ENCODE measurements at regions not wholly inside any gene's neighbourhood (a gene's known extent, or its start where the extent isn't known, plus 50 kb on each side); places are given as distances from the start of the nearest gene placed in this dataset.

DNA sequence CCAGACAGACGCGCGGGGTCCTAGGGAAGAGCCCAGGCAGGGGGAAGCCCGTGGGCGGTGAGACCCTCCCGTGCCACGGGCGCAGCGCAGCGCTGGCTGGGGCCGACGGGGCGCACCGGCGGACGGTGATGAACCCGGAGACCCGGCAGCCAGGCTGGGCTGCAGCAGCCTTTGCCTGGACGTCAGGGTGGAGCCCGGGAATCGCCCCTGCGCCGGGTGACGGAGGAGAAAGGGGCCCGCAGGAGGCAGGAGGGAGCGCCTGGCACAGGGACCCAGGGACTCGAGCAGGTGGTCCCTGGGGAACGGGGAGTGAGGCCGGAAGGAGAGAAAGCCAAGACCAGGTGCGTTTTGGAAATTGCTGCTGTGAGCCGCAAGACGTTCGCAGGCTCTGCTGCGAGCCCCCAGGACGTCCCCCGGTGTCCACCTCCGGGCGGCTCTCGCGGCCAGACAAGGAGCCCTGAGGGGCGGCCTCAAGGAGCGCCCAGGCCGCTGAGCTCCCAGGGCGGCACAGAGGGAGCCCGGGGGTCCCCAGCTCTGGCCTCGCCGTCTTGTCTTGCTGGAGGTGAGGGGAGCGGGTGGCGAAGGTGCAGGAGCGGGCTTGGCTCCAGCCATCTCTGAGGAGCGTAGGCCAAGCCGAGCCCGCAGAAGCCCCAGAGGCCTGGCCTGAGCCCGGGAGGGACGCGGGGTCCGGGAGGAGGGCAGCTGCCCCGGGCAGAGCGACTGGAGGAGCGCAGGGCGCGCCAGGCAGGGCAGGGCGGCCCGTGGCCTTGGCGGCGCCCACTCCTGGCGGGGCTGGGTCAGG lies 191.2 kb upstream of the PDE10A start:
- H3K27me3 ChIP-seq (ENCODE audit: control insufficient read depth in 4 of 4, insufficient read depth in 4 of 4, low read length in 3 of 4): peaks cover 0 to 4% (median 1%) of the 10 kb centered on the region in 4 donors
- H3K27ac ChIP-seq (ENCODE audit: low read depth in 1 of 2, low read length in 2 of 2): no peak overlapping the region
- WGBS: 15% methylated on average over 67 of the region's 67 CpGs
- no peaks in the 10 kb centered on the region for H3K36me3 ChIP-seq (ENCODE audit: control insufficient read depth in 4 of 4, insufficient read depth in 3 of 4, low read depth in 1 of 4, low read length in 3 of 4)
- H3K4me3 ChIP-seq (ENCODE audit: low read depth in 1 of 3, low read length in 3 of 3): no peak overlapping the region
- no peak for DNase-seq (ENCODE audit: low spot score)
- H3K4me1 ChIP-seq (ENCODE audit: control insufficient read depth in 4 of 4, insufficient read depth in 4 of 4, low read length in 3 of 4): peaks cover 0 to 7% (median 3%) of the 10 kb centered on the region in 4 donors
- TF ChIP-seq, protein P1, sequence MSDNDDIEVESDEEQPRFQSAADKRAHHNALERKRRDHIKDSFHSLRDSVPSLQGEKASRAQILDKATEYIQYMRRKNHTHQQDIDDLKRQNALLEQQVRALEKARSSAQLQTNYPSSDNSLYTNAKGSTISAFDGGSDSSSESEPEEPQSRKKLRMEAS (IDR thresholded peaks at IDR 0.05): no peak
- TF ChIP-seq EGR1 (IDR thresholded peaks at IDR 0.05; ENCODE audit: low read depth in 2 of 2) (no peak), FOXA1 (IDR thresholded peaks at IDR 0.05) (no peak), SP1 (IDR thresholded peaks at IDR 0.05) (no peak), NR2F2 (IDR thresholded peaks at IDR 0.05) (no peak), FOXA2 (IDR thresholded peaks at IDR 0.05) (no peak), HNF4A (conservative IDR thresholded peaks at IDR 0.05) (no peak), YY1 (IDR thresholded peaks at IDR 0.05) (no peak), RXRA (IDR thresholded peaks at IDR 0.05) (no peak)
- TF ChIP-seq, protein P2, sequence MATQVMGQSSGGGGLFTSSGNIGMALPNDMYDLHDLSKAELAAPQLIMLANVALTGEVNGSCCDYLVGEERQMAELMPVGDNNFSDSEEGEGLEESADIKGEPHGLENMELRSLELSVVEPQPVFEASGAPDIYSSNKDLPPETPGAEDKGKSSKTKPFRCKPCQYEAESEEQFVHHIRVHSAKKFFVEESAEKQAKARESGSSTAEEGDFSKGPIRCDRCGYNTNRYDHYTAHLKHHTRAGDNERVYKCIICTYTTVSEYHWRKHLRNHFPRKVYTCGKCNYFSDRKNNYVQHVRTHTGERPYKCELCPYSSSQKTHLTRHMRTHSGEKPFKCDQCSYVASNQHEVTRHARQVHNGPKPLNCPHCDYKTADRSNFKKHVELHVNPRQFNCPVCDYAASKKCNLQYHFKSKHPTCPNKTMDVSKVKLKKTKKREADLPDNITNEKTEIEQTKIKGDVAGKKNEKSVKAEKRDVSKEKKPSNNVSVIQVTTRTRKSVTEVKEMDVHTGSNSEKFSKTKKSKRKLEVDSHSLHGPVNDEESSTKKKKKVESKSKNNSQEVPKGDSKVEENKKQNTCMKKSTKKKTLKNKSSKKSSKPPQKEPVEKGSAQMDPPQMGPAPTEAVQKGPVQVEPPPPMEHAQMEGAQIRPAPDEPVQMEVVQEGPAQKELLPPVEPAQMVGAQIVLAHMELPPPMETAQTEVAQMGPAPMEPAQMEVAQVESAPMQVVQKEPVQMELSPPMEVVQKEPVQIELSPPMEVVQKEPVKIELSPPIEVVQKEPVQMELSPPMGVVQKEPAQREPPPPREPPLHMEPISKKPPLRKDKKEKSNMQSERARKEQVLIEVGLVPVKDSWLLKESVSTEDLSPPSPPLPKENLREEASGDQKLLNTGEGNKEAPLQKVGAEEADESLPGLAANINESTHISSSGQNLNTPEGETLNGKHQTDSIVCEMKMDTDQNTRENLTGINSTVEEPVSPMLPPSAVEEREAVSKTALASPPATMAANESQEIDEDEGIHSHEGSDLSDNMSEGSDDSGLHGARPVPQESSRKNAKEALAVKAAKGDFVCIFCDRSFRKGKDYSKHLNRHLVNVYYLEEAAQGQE (IDR thresholded peaks at IDR 0.05): no peak
- TF ChIP-seq, protein P3, sequence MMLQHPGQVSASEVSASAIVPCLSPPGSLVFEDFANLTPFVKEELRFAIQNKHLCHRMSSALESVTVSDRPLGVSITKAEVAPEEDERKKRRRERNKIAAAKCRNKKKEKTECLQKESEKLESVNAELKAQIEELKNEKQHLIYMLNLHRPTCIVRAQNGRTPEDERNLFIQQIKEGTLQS (IDR thresholded peaks at IDR 0.05): no peak
- TF ChIP-seq, protein P4, sequence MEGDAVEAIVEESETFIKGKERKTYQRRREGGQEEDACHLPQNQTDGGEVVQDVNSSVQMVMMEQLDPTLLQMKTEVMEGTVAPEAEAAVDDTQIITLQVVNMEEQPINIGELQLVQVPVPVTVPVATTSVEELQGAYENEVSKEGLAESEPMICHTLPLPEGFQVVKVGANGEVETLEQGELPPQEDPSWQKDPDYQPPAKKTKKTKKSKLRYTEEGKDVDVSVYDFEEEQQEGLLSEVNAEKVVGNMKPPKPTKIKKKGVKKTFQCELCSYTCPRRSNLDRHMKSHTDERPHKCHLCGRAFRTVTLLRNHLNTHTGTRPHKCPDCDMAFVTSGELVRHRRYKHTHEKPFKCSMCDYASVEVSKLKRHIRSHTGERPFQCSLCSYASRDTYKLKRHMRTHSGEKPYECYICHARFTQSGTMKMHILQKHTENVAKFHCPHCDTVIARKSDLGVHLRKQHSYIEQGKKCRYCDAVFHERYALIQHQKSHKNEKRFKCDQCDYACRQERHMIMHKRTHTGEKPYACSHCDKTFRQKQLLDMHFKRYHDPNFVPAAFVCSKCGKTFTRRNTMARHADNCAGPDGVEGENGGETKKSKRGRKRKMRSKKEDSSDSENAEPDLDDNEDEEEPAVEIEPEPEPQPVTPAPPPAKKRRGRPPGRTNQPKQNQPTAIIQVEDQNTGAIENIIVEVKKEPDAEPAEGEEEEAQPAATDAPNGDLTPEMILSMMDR (IDR thresholded peaks at IDR 0.05; ENCODE audit: low read depth, low read length, missing input control): no peak
- no peak overlapping the region for H3K9ac ChIP-seq (ENCODE audit: low read depth in 1 of 2, low read length in 2 of 2)
- no peaks in the 10 kb centered on the region for H3K9me3 ChIP-seq (ENCODE audit: control insufficient read depth in 4 of 4, low read length in 3 of 4)

DNA sequence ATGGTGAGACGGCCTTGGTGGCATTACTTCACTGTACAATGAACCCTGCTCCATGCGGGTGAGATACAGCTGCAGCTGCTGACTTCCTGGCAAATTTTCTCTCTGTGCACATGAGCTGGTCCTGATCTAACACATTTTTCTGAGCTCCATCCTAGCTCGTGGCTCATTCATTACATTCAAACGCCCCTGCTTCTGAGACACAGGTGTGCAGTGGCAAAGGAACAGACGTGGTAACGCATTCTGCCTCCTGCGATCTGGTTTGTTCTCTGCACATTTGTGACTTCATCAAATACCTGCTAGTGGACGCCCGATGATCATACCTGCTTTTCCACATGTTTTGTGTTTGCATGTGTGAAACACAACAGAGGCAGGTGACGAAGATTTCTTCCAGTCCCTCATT lies 189.6 kb upstream of the PDE10A start:
- Histone ChIP-seq H3K4me3 (ENCODE audit: low read depth in 1 of 3, low read length in 3 of 3) (no peak overlapping the region), H3K4me1 (ENCODE audit: control insufficient read depth in 4 of 4, insufficient read depth in 4 of 4, low read length in 3 of 4) (peaks cover 0 to 7% (median 3%) of the 10 kb centered on the region in 4 donors), H3K9me3 (ENCODE audit: control insufficient read depth in 4 of 4, low read length in 3 of 4) (no peaks in the 10 kb centered on the region), H3K9ac (ENCODE audit: low read depth in 1 of 2, low read length in 2 of 2) (no peak overlapping the region), H3K27ac (ENCODE audit: low read depth in 1 of 2, low read length in 2 of 2) (no peak overlapping the region), H3K27me3 (ENCODE audit: control insufficient read depth in 4 of 4, insufficient read depth in 4 of 4, low read length in 3 of 4) (peaks cover 0 to 3% (median 1%) of the 10 kb centered on the region in 4 donors), H3K36me3 (ENCODE audit: control insufficient read depth in 4 of 4, insufficient read depth in 3 of 4, low read depth in 1 of 4, low read length in 3 of 4) (no peaks in the 10 kb centered on the region)
- TF ChIP-seq NR2F2 (IDR thresholded peaks at IDR 0.05) (no peak), TAF1 (conservative IDR thresholded peaks at IDR 0.05) (no peak), RXRA (IDR thresholded peaks at IDR 0.05) (no peak), GABPA (IDR thresholded peaks at IDR 0.05 in 1 of 2, conservative IDR thresholded peaks at IDR 0.05 in 1 of 2) (no peak), EGR1 (IDR thresholded peaks at IDR 0.05; ENCODE audit: low read depth in 2 of 2) (no peak), YY1 (IDR thresholded peaks at IDR 0.05) (no peak), FOXA1 (IDR thresholded peaks at IDR 0.05) (no peak), HNF4A (conservative IDR thresholded peaks at IDR 0.05) (no peak), SP1 (IDR thresholded peaks at IDR 0.05) (no peak)
- TF ChIP-seq, protein P5, sequence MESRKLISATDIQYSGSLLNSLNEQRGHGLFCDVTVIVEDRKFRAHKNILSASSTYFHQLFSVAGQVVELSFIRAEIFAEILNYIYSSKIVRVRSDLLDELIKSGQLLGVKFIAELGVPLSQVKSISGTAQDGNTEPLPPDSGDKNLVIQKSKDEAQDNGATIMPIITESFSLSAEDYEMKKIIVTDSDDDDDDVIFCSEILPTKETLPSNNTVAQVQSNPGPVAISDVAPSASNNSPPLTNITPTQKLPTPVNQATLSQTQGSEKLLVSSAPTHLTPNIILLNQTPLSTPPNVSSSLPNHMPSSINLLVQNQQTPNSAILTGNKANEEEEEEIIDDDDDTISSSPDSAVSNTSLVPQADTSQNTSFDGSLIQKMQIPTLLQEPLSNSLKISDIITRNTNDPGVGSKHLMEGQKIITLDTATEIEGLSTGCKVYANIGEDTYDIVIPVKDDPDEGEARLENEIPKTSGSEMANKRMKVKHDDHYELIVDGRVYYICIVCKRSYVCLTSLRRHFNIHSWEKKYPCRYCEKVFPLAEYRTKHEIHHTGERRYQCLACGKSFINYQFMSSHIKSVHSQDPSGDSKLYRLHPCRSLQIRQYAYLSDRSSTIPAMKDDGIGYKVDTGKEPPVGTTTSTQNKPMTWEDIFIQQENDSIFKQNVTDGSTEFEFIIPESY (IDR thresholded peaks at IDR 0.05): no peak
- TF ChIP-seq, protein P2 (IDR thresholded peaks at IDR 0.05): no peak
- TF ChIP-seq, protein P1 (IDR thresholded peaks at IDR 0.05): no peak
- DNase-seq (ENCODE audit: low spot score): no peak
- WGBS: 87% methylated on average over 10 of the region's 10 CpGs
